Bronchial epithelial cell (primary cell): ENCODE measurements at regions not wholly inside any gene's neighbourhood (a gene's known extent, or its start where the extent isn't known, plus 50 kb on each side); places are given as distances from the start of the nearest gene placed in this dataset.
A peak's percentile ranks its signal among the peaks of the same experiment; 100 is the strongest.

Source experiments
- DNase-seq: peaks from one replicate; pipeline ENCODE4 v3.0.0-alpha.2; 2010; ENCODE audit warnings: low read depth
- FAIRE-seq: peaks from 2 replicates; lab custom pipeline; 2011; peaks lifted over from hg19 to GRCh38; lab: Jason Lieb, UNC
- H3K27me3 ChIP-seq: 2 replicates; pipeline ENCODE4 v1.5.1; 2011; ENCODE audit warnings: low read length; ENCODE audit not compliant: control insufficient read depth, insufficient read depth
- H3K36me3 ChIP-seq: 2 replicates; pipeline ENCODE4 v1.5.1; 2011; ENCODE audit warnings: low read length; ENCODE audit not compliant: control insufficient read depth, insufficient read depth
- H3K4me3 ChIP-seq: 2 replicates; pipeline ENCODE4 v1.5.1; 2011; ENCODE audit warnings: mild to moderate bottlenecking, low read depth, low read length, control low read depth
- TF ChIP-seq, protein P1 (sequence below): IDR thresholded peaks from 2 replicates; pipeline ENCODE4 v1.5.1; 2011; ENCODE audit warnings: mild to moderate bottlenecking, moderate library complexity, low read length, control low read depth, inconsistent platforms; ENCODE audit not compliant: insufficient read depth, severe bottlenecking

DNA sequence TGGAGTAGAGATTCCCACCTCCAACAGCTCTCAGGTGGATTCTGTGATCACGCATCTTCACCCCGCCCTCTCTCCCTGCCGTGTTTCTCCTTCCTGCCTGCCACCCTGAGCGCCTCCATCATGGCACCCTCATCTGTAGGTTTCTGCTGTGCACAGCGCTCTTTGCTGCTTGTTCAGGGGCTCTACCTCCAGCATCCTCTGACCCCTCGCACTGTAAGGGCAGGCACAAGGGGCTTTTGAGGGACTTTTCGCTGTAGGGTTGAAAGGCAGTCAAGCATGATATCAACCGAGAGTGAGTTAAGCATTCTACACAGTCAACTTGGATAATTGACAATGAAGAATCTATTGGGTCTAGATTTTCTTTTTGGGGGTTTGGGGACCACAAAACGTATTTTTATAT, 99.1 kb upstream of the GREM2 start:
- Histone ChIP-seq H3K36me3 (no peaks in the 10 kb centered on the region), H3K27me3 (no peaks in the 10 kb centered on the region), H3K4me3 (no peak overlapping the region)
- FAIRE-seq = no peak
- TF ChIP-seq, protein P1, sequence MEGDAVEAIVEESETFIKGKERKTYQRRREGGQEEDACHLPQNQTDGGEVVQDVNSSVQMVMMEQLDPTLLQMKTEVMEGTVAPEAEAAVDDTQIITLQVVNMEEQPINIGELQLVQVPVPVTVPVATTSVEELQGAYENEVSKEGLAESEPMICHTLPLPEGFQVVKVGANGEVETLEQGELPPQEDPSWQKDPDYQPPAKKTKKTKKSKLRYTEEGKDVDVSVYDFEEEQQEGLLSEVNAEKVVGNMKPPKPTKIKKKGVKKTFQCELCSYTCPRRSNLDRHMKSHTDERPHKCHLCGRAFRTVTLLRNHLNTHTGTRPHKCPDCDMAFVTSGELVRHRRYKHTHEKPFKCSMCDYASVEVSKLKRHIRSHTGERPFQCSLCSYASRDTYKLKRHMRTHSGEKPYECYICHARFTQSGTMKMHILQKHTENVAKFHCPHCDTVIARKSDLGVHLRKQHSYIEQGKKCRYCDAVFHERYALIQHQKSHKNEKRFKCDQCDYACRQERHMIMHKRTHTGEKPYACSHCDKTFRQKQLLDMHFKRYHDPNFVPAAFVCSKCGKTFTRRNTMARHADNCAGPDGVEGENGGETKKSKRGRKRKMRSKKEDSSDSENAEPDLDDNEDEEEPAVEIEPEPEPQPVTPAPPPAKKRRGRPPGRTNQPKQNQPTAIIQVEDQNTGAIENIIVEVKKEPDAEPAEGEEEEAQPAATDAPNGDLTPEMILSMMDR = no peak
- no peak for DNase-seq

DNA sequence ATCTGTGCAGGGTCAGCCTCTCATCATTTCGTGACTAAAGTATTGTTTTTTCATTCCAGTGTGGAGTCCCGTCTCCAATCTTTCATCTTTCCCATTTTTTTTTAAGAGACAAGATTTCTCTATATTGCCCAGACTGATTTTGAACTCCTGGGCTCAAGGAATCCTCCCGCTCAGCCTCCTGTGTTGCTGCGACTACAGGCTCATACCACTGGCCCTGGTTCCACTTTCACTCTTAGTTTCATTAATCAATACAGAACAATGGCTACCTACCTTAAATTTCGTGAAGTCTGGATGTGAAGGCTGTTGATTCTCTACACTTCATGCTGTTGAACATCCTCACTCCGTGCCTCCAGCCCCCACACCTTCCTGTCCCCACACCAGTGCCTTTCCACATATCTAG, 97.7 kb upstream of the GREM2 start:
- no peak for DNase-seq
- no peaks in the 10 kb centered on the region for H3K36me3 ChIP-seq
- TF ChIP-seq, protein P1 = no peak
- no peak overlapping the region for H3K4me3 ChIP-seq
- H3K27me3 ChIP-seq = no peaks in the 10 kb centered on the region
- FAIRE-seq = no peak

DNA sequence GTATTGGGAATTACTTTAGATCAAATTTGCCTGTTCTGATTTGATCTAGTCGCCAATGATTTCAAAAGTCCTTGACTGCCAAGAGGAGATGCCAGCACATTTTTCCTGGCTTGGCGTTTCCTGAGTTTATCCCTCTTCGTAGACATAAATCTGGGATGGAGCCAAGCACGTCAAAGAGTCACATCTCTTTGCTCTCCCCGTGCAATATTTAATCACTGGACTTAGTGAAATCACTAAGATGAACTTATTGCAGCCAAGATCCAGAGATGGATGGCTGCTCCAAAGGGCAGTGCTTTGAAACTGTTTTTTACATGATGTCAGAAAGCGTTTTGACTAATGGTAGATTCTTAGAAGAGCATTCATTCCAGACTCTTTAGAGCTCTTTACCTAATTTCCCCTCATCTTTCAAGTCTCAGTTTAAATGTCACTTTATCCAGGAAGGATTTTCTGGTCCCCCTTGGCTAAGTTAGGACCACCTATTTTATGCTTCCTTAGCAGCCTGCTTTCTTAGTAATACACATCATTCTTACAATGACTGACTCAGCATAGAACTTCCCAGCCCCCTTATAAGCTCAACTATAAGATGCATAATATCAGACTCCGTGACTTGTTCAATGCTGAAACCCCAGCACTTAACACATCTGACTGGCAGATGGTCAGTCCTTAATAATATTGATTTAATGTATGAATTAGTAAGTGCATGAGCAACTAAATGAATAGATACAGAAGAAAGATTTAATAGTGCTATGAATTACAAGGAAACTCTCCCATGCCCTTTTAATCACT, 94.4 kb upstream of the GREM2 start:
- no peaks in the 10 kb centered on the region for H3K27me3 ChIP-seq
- H3K4me3 ChIP-seq = no peak overlapping the region
- no peak for DNase-seq
- no peak for FAIRE-seq
- TF ChIP-seq, protein P1 = no peak
- H3K36me3 ChIP-seq = no peaks in the 10 kb centered on the region

DNA sequence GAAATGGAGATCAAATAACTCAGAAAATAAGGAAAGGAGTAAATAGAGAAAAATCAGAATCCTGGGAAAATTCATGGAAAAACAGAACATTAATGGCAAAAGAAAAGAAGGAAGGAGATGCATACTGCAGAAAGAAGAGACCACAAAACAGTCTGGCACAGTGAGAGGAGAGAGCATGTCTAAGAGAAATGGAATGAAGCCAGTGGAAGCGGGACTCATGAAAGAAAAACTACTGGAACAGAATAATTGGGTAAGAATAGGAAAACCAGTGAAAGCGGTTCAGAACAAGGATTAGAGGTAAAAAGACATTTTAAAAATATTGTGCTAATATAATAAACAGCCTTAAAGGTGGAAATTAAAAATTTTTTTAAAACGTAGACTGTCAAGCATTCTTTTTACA, 93.6 kb upstream of the GREM2 start:
- no peaks in the 10 kb centered on the region for H3K27me3 ChIP-seq
- H3K4me3 ChIP-seq = no peak overlapping the region
- no peaks in the 10 kb centered on the region for H3K36me3 ChIP-seq
- FAIRE-seq (no peak), DNase-seq (no peak)
- TF ChIP-seq, protein P1 = no peak

DNA sequence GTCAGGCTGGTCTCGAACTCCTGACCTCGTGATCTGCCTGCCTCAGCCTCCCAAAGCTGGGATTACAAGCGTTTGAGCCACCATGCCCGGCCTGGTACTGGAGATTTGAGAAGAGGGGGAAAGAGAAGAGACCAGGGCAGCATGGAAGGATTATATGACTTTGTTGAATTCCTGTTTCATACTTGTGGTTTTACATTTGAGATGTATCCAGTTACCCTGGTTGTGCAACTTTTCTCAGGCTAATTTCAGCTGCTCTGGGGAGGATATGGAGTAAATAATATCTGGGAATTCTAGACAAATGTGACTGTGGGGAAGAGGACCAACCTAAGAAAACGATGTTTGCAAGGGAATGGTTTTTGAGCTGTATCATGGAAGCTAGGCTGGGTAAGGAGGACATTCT, 89.5 kb upstream of the GREM2 start:
- Histone ChIP-seq H3K36me3 (no peaks in the 10 kb centered on the region), H3K4me3 (no peak overlapping the region), H3K27me3 (no peaks in the 10 kb centered on the region)
- peak; percentile 12 for DNase-seq
- TF ChIP-seq, protein P1 = no peak
- FAIRE-seq = no peak

DNA sequence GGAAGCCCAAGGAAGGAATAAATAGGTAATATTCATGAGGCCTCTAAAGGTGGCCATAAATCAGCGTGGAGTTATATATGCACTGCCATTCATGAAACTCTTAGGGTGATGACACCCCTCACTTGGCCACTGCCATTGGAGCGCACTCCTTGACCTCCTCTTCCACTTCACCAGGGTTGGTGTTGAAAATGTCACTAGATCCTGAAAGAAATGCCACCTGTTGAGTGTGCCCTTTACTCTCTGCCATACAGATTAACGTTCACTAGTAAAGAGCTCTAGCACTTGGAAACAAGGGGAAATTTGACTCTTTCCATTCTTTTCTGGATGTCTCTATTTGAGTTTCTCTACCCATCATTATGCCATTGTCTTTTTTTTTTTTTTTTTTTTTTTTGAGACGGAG, 83.5 kb upstream of the GREM2 start:
- no peak for FAIRE-seq
- no peak for DNase-seq
- Histone ChIP-seq H3K4me3 (no peak overlapping the region), H3K27me3 (no peaks in the 10 kb centered on the region), H3K36me3 (no peaks in the 10 kb centered on the region)
- TF ChIP-seq, protein P1 = no peak
